ENCODE measurements at regions not wholly inside any gene's neighbourhood (a gene's known extent, or its start where the extent isn't known, plus 50 kb on each side); places are given as distances from the start of the nearest gene placed in this dataset.

GRCh38 chr6:1013656-1014430 lies 298.1 kb upstream of the FOXQ1 start:
- no peak for TF ChIP-seq POLR2A (IDR thresholded peaks at IDR 0.05)
- TF ChIP-seq, protein P1, sequence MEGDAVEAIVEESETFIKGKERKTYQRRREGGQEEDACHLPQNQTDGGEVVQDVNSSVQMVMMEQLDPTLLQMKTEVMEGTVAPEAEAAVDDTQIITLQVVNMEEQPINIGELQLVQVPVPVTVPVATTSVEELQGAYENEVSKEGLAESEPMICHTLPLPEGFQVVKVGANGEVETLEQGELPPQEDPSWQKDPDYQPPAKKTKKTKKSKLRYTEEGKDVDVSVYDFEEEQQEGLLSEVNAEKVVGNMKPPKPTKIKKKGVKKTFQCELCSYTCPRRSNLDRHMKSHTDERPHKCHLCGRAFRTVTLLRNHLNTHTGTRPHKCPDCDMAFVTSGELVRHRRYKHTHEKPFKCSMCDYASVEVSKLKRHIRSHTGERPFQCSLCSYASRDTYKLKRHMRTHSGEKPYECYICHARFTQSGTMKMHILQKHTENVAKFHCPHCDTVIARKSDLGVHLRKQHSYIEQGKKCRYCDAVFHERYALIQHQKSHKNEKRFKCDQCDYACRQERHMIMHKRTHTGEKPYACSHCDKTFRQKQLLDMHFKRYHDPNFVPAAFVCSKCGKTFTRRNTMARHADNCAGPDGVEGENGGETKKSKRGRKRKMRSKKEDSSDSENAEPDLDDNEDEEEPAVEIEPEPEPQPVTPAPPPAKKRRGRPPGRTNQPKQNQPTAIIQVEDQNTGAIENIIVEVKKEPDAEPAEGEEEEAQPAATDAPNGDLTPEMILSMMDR (IDR thresholded peaks at IDR 0.05), result no peak

GRCh38 chr6:1009103-1009502 lies 302.8 kb upstream of the FOXQ1 start:
- WGBS, 2 donors, result 79 to 86% methylated on average over 1 of the region's 1 CpG
- TF ChIP-seq, protein P1 (IDR thresholded peaks at IDR 0.05), result no peak
- TF ChIP-seq POLR2A (IDR thresholded peaks at IDR 0.05), result no peak
- intact Hi-C loops (cut with DNase I), result no loop called here
- H3K36me3 ChIP-seq, result no peaks in the 10 kb centered on the region
- no peak overlapping the region for H3K27ac ChIP-seq
- no peaks in the 10 kb centered on the region for H3K9me3 ChIP-seq
- H3K4me1 ChIP-seq, result peaks cover 0 to 6% (median 0%) of the 10 kb centered on the region in 3 donors
- no peak for DNase-seq
- no peak overlapping the region for H3K4me3 ChIP-seq
- no peaks in the 10 kb centered on the region for H3K27me3 ChIP-seq

More at GRCh38 chr6:1013656-1014430, 298.1 kb upstream of the FOXQ1 start:
- intact Hi-C loops (cut with DNase I), result no loop called here
- no peaks in the 10 kb centered on the region for H3K9me3 ChIP-seq
- H3K27me3 ChIP-seq, result no peaks in the 10 kb centered on the region
- H3K4me3 ChIP-seq, result no peak overlapping the region
- peaks cover 0 to 6% (median 0%) of the 10 kb centered on the region in 3 donors for H3K4me1 ChIP-seq
- no peak overlapping the region for H3K27ac ChIP-seq
- WGBS, 2 donors, result 47 to 50% methylated on average over 7 of the region's 7 CpGs
- no peak for DNase-seq
- no peaks in the 10 kb centered on the region for H3K36me3 ChIP-seq

- WGBS, 2 donors, result 88 to 93% methylated on average over 4 of the region's 4 CpGs
- H3K36me3 ChIP-seq, result no peaks in the 10 kb centered on the region
- intact Hi-C loops (cut with DNase I), result no loop called here
- no peaks in the 10 kb centered on the region for H3K27me3 ChIP-seq
- H3K4me3 ChIP-seq, result no peak overlapping the region
- DNase-seq, result no peak
- no peaks in the 10 kb centered on the region for H3K4me1 ChIP-seq
- H3K9me3 ChIP-seq, result no peaks in the 10 kb centered on the region
- TF ChIP-seq, protein P1 (IDR thresholded peaks at IDR 0.05), result no peak
- TF ChIP-seq POLR2A (IDR thresholded peaks at IDR 0.05), result no peak
- H3K27ac ChIP-seq, result no peak overlapping the region
These were observed 304.7 kb upstream of the FOXQ1 start for GRCh38 chr6:1007159-1007558.

DNA sequence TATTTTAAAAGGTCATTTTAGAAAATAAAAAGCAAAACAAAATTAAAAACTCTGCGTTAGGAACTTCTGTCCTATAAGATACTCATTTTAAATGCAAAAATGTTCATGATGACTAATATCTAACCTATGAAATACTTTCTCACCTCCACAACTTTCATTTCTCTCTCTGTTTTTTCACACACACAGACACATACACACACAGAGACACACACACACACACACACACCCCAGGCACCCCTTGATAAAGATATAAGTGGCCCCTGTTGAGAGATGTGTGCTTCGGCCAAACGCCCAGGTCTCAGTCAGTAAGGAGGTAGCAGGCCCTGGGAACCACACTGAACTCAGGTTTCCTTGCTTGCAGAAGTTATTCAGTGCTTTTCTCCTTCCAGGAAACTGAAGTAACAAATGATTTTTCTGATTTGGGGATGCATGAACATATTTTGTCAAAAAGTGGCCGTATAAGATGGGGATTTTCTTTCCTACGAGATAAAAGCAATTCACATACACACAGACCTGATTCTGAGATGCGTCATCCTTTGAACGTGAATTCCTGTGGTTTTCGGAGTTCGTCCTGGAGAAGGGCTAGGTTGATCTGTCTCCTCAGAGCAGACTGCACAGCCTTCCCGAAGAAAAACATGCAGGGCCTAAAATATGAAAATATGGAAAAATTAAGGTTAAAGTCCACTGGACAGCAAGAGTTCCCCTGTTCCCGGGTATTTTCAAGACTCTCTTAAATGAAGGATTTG lies 306.8 kb upstream of the FOXQ1 start:
- no peak overlapping the region for H3K4me3 ChIP-seq
- H3K9me3 ChIP-seq, result no peaks in the 10 kb centered on the region
- H3K27me3 ChIP-seq, result no peaks in the 10 kb centered on the region
- intact Hi-C loops (cut with DNase I), result no loop called here
- H3K36me3 ChIP-seq, result no peaks in the 10 kb centered on the region
- H3K4me1 ChIP-seq, result no peaks in the 10 kb centered on the region
- TF ChIP-seq POLR2A (IDR thresholded peaks at IDR 0.05), result no peak
- TF ChIP-seq, protein P1 (IDR thresholded peaks at IDR 0.05), result no peak
- no peak for DNase-seq
- H3K27ac ChIP-seq, result no peak overlapping the region
- WGBS, 2 donors, result 84% methylated on average over 11 of the region's 11 CpGs

Data from esophagus squamous epithelium (tissue), 5 donors.